Ovary (tissue), 3 donors: ENCODE measurements at regions not wholly inside any gene's neighbourhood (a gene's known extent, or its start where the extent isn't known, plus 50 kb on each side); places are given as distances from the start of the nearest gene placed in this dataset.

Source experiments
- EP300 ChIP-seq: sonication (generic); formaldehyde crosslinking; IDR thresholded peaks from one replicate; pipeline ENCODE4 v1.6.1; 2017; ENCODE audit warnings: antibody characterized with exemption
- POLR2A ChIP-seq: fragments of 450-650 bp; IDR thresholded peaks from one replicate; pipeline ENCODE4 v1.6.1; 2017; ENCODE audit warnings: antibody characterized with exemption, mild to moderate bottlenecking, moderate library complexity
- TF ChIP-seq, protein P1 (sequence below), 3 donors: fragments of 450-650 bp in 2 of 3; fragments of 200-600 bp in 1 of 3; IDR thresholded peaks; one replicate each; pipeline versions ENCODE4 v1.5.1 to v1.8.0; 2016 to 2022; ENCODE audit warnings: antibody characterized with exemption in 3 of 3, mild to moderate bottlenecking in 1 of 3
- donor health status: DM: no; HTN: no; CAD: no.

DNA sequence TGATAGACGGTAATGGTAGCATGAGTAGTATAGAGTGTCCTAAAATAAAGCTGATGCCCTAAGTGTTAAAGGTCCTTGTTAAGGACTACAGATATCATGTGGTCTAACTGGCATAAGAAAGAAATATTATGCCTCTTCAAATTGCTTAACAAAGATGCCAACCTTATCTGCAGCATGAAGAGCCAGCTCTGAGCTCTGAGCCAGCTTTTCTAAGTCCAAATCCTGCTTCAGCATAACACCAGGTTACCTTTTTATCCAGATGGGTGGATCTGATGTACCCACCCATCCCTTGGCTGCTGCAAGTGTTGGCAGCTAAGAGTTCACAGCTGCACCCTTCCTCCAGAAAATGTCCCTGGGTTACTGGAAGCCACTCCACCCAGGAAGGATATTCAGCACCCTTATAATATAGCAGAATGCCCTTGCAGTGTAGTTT lies 83.8 kb downstream of the TENT5A start:
- TF ChIP-seq POLR2A, result no peak
- TF ChIP-seq, protein P1, sequence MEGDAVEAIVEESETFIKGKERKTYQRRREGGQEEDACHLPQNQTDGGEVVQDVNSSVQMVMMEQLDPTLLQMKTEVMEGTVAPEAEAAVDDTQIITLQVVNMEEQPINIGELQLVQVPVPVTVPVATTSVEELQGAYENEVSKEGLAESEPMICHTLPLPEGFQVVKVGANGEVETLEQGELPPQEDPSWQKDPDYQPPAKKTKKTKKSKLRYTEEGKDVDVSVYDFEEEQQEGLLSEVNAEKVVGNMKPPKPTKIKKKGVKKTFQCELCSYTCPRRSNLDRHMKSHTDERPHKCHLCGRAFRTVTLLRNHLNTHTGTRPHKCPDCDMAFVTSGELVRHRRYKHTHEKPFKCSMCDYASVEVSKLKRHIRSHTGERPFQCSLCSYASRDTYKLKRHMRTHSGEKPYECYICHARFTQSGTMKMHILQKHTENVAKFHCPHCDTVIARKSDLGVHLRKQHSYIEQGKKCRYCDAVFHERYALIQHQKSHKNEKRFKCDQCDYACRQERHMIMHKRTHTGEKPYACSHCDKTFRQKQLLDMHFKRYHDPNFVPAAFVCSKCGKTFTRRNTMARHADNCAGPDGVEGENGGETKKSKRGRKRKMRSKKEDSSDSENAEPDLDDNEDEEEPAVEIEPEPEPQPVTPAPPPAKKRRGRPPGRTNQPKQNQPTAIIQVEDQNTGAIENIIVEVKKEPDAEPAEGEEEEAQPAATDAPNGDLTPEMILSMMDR (IDR thresholded peaks at IDR 0.05), result no peak
- TF ChIP-seq EP300, result no peak
